Astrocyte of the spinal cord (primary cell): ENCODE measurements at regions not wholly inside any gene's neighbourhood (a gene's known extent, or its start where the extent isn't known, plus 50 kb on each side); places are given as distances from the start of the nearest gene placed in this dataset.

ENCODE experiments used
- DNase-seq: peaks from one replicate; pipeline ENCODE4 v3.0.0; 2011; ENCODE audit warnings: low read depth, low spot score
- H3K4me3 ChIP-seq: 2 replicates; pipeline ENCODE4 v1.5.1; 2011; ENCODE audit warnings: low read depth, mild to moderate bottlenecking, low read length, moderate library complexity
- in situ Hi-C: cut with HindIII; loops from 2 replicates; pipeline ENCODE4 v1.10.0; 2017; ENCODE audit warnings: low sequenced_read_pairs
- TF ChIP-seq, protein P1 (sequence below): IDR thresholded peaks from 2 replicates; pipeline ENCODE4 v1.5.1; 2012; ENCODE audit warnings: low read depth, mild to moderate bottlenecking, low read length, inconsistent platforms

DNA sequence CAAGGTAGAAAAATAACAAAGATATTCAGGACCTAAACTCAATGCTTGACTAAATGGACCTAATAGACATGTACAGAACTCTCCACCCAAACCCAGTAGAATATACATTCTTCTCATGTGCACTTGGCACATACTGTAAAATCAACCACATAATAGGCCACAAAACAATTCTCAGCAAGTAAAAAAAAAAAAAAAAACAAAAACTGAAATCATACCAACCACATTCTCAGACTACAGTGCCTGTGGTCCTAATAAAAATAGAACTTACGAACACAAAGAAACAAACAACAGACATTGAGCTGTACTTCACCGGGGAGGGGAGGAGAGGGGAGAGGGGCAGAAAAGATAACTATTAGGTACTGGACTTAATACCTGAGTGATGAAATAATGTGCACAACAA is 114.1 kb upstream of the CD180 start:
- TF ChIP-seq, protein P1, sequence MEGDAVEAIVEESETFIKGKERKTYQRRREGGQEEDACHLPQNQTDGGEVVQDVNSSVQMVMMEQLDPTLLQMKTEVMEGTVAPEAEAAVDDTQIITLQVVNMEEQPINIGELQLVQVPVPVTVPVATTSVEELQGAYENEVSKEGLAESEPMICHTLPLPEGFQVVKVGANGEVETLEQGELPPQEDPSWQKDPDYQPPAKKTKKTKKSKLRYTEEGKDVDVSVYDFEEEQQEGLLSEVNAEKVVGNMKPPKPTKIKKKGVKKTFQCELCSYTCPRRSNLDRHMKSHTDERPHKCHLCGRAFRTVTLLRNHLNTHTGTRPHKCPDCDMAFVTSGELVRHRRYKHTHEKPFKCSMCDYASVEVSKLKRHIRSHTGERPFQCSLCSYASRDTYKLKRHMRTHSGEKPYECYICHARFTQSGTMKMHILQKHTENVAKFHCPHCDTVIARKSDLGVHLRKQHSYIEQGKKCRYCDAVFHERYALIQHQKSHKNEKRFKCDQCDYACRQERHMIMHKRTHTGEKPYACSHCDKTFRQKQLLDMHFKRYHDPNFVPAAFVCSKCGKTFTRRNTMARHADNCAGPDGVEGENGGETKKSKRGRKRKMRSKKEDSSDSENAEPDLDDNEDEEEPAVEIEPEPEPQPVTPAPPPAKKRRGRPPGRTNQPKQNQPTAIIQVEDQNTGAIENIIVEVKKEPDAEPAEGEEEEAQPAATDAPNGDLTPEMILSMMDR = no peak
- H3K4me3 ChIP-seq = no peak overlapping the region
- no peak for DNase-seq
- in situ Hi-C loops = no loop called here

- in situ Hi-C loops = no loop called here
- DNase-seq = no peak
- no peak overlapping the region for H3K4me3 ChIP-seq
- TF ChIP-seq, protein P1 = no peak
Measured at GRCh38 chr5:67310169-67310568, 113.6 kb upstream of the CD180 start.

DNA sequence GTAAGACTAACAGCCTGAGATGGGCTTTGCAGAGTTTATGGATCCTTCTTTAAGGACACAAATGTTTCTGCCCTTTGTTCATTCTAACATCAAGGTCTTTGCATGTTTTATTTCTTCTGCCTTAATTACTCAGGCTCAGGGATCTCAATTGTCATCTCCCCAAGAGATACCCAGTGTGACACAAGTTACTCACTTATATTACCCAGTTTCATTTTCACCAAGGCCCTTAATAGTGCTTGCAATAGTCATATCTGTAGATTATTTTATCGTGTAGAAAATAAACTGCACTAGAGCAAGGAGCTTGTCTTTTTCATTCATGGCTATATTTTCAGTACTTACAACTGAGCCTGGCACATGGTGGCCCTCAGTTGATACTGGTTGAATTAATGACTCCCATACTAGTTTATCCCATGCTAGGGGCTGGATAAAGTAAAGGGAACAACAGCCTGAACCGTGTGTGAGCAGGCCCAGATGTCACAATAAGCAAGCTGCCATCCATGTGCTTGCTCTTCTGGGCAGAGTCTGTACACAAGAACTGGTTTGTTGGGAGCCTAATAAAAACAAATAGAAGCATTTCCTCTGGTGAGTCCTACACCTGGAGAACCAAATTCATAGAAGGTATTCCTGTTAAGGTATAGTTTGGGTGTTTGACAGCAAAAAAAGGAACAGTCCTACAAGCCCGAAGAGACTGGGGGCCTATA is 112.5 kb upstream of the CD180 start:
- in situ Hi-C loops = no loop called here
- DNase-seq = no peak
- TF ChIP-seq, protein P1 = no peak
- no peak overlapping the region for H3K4me3 ChIP-seq

GRCh38 chr5:67306965-67307607 is 110.5 kb upstream of the CD180 start:
- no peak overlapping the region for H3K4me3 ChIP-seq
- in situ Hi-C loops = no loop called here
- DNase-seq = no peak
- TF ChIP-seq, protein P1 = no peak

DNA sequence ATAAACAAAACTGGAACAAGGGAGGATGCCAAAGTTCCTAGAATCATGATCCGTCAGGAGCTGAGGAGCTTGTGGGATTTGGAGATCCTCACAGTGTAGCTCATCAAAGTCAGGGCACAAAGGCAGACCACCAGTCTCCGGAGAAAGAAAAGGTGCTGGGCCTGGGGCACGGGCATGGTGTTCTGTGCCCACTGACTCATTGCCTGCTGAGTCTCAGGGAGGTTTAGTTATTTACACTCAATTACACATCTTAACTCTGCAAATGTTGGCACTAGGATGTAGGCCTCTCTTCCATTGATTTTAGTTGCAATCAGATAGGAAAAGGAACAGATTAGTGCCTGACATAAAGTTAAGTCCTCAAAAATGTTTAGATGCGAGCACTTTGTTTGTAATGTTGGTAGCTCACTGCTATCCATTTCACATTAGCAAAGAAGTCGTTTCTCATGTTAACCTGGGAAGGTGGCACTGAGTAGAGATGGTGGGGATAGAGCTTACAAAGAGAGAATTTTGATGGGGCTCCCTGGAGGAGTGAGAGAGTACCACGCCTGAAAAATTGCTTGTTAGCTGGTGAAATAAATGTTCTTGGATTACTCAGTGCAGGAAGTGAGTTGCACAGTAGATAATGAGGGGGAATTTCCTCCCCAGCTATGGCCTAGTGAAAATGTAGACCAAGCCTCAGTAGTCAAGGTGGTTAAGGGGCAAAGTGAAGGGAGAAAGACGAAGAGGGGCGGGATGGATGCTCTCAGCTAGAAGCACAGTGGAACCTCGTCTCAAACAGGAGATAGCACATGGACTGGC is 109.5 kb upstream of the CD180 start:
- DNase-seq = peak; percentile 34
- in situ Hi-C loops = no loop called here
- H3K4me3 ChIP-seq = no peak overlapping the region
- TF ChIP-seq, protein P1 = no peak

- DNase-seq = no peak
- in situ Hi-C loops = no loop called here
- TF ChIP-seq, protein P1 = no peak
- no peak overlapping the region for H3K4me3 ChIP-seq
Measured at GRCh38 chr5:67305401-67305800, 108.8 kb upstream of the CD180 start.
